Activated CD4-positive, CD25-positive, alpha-beta regulatory T cell treated with anti-CD3 and anti-CD28 coated beads, Interleukin-2, amount 50 U/mL, for 24 hours (primary cell): ENCODE measurements at regions not wholly inside any gene's neighbourhood (a gene's known extent, or its start where the extent isn't known, plus 50 kb on each side); places are given as distances from the start of the nearest gene placed in this dataset.
"Not testable (repeated sequence)": the region's sequence is repeated elsewhere in the genome, so short reads cannot be mapped to it uniquely, and the experiment has no call there.

ENCODE experiments used
- ATAC-seq, 2 donors: fragments of 150-1000 bp; cut with Tn5 transposase; one replicate each; pipeline ENCODE4 v1.10.0; 2021; ENCODE audit warnings: mild to moderate bottlenecking in 1 of 2, moderate library complexity in 1 of 2

DNA sequence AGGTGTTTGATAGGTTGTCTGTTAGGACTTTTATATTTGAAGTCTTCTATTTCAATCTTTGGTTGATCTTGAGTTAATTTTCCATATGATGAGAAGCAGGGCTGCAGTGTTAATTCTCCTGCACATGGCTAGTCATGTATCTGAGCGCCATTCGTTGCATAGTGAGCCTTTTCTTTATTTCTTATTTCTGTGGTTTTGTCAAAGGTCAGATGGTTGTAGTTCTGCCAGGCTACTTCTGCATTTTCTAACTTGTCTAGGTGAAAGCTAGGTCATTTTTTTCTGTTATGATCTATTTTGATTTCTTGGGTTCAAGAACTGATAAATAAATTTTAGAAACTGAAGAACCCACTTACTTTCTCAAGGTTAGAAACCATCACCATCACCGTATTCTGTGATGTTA is 56.7 kb downstream of the CCDC74A start:
- no peak for ATAC-seq

DNA sequence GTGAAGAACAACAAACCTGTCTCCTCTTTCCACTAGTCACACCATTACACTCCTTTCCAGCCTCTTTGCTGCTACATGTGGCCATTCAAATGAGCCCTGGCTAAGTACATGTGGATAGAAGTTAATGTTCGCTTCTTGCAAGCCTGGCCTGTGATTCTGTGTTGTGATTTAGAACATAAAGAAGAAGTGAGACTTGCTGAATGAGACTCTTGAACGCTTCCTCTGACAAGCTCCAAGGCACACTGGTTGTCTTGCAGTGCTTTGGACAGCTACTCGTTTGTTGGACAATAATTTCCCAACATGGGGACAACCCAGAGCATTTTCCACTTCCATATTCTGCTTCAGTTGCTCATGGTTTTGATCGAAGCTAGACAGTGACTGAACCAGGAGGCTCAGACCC is 57.3 kb downstream of the CCDC74A start:
- ATAC-seq: no peak

DNA sequence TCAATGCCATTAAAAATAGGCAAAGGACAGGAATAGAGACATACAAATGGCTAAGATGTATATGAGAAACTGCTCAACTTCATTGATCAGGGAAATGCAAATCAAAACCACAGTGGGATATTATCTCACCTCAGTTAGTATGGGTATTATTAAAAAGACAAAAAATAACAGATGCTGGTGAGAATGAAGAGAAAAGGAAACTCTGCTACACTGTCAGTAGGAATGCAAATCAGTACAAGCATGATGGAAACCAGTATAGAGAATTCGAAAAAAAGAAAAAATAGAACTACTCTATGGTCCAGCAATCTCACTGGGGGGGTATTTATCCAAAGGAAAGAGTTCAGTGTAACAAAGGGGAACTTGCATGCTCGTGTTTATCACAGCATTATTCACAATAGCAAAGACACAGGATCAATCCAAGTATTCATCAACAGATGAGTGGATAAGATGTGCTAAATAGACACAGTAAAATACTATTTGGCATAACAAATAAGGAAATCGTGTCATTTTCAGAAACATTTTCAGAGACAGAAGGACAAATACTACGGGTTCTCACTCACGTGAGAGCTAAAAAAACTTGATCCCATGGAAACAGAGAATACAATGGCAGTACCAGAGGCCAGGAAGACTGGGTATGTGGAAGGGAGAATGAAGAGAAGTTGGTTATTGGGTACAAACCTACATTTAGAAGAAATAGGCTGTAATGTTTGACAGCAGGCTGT is 60.6 kb downstream of the CCDC74A start:
- ATAC-seq: no peak

DNA sequence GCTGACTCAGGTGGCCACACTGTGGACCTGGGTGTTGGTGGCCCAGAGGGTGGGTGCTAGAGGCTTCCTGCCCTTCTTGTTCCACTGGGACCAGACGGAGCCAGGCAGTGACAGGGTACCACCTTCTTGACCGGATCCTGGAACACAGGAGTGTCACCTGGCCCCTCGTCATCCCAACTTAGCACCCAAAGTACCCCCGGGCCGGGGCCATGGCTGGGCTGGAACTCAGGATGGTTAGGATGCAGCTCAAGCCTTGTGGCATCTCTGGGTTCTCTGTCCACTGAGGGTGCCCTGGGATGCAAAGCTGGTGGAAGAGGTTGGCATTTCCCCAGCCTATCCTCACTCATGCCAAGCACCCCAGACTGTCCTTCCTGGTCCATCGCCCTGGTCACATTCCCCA is 61.4 kb downstream of the CCDC74A start:
- ATAC-seq: not testable (repeated sequence)

DNA sequence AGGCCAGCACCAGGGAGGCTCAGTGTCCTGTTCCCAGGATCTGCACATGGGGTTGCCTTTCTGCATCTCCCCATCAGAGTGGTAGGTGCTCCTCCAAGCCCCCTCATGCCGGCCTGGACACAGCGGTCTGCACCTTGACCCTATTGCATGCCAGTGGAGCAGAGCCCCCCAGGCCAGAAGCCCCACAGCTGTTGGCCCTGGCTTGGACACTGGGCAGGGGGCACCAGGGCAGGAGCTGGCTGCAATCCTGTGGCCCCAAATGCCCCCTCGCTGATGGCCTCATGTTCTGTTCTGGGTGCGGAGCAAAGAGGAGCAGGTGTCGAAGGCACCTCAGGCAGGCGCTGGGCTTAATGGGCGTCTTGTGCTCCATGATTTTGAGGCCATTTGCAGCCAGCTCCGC is 62.7 kb downstream of the CCDC74A start:
- ATAC-seq: no peak

DNA sequence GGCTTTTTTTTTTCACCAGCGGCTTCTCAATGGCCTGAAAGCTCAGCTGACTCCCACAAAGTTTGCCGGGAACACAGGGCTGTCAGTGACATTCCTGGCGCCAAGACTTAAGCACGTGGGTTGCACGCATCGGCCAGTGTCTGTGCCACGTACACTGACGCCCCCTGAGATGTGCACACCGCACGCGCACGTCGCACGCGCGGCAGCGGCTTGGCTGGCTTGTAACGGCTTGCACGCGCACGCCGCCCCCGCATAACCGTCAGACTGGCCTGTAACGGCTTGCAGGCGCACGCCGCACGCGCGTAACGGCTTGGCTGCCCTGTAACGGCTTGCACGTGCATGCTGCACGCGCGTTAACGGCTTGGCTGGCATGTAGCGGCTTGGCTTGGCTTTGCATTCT is 63.2 kb downstream of the CCDC74A start:
- ATAC-seq: no peak

DNA sequence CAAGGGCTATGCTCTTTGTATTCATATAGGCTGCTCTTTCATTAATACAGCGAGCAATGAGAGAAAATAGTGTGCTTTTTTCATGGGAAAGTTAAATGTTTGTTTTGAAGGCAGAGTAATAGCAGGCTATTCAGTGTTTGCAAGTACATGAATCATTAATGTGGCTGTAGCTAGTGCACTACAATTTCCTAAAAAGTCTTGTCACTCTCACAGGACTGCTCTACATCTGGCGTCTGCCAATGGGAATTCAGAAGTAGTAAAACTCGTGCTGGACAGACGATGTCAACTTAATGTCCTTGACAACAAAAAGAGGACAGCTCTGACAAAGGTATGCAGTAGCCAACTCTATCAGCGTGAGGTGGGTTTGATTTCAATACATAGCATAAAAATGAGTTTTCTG is 68.9 kb downstream of the CCDC74A start:
- ATAC-seq: not testable (repeated sequence)

DNA sequence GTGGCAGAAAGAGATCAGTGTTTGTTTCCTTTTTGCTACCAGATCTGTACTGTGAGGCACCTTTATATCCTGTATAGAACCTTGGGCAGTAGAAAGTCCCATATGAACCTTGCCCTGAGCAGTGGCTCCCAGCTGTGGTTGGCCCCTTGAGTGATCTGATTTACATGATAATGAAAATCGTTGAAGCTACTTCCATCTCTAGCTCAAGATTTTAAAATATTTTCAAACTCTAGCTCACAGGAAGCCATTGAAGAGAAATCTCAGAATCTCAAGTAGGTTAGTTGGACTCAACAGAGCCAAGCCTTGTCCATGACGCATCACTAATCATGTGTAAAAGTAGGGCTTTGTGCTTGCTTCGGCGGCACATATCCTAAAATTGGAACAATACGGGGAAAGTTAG is 74.8 kb downstream of the CCDC74A start:
- ATAC-seq: not testable (repeated sequence)

DNA sequence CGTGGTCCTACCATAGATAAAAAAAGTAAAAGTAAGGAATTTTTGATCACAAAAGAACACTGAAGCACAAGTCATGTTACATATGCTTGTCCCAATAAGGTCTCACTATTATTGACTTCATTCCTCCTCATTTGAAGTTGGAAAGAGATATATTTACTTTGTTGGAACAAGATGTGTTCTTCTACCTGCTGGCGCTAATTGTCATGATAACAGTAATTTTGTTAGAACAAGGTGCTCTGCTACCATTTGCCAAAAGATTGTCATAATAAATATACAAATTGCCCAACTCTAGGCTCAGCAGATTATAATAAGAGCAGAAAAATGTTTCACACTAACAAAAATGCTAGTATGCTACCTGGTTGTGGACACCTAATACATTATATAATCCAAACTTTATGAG is 77.0 kb downstream of the CCDC74A start:
- ATAC-seq: not testable (repeated sequence)

DNA sequence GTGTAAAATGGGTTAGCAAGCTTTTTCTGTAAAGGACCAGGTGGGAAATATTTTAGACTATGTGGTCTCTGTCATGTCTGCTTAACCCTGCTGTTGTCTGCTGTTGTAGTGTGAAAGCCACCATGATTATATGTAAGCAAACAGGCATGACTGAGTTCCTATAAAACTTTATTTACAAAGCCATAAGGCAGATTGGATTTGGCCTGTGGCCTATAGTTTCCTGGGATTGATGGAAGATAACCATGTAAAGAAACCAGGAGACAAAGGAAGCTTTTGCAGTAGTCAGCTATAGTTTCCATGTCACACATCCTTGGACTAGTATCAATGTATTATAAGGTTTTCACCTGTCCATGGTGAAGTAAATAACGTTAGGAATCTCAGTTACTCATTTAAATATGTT is 78.7 kb downstream of the CCDC74A start:
- ATAC-seq: not testable (repeated sequence)

DNA sequence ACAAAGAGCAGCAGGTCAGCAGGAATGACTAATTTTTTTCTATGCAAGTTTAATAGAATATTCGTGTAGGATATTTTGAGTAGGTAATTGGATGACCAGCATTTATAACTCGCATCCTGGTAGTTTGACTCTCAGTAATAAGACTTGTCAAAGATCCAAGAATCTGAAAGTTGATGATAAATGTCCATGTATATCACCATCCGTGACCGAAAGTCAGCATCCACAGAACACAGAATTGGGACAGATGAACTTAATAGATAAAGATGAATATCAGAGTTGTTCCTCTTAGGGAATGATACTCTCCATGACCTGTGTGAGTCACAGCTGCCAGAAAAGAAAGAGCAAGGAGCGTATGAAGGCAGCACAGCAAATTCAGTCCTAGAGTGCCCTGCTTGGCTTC is 79.4 kb downstream of the CCDC74A start:
- ATAC-seq: not testable (repeated sequence)

DNA sequence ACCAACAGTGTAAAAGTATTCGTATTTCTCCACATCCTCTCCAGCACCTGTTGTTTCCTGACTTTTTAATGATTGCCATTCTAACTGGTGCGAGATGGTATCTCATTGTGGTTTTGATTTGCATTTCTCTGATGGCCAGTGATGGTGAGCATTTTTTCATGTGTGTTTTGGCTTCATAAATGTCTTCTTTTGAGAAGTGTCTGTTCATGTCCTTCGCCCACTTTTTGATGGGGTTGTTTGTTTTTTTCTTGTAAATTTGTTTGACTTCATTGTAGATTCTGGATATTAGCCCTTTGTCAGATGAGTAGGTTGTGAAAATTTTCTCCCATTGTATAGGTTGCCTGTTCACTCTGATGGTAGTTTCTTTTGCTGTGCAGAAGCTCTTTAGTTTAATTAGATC is 86.9 kb downstream of the CCDC74A start:
- not testable (repeated sequence) for ATAC-seq

DNA sequence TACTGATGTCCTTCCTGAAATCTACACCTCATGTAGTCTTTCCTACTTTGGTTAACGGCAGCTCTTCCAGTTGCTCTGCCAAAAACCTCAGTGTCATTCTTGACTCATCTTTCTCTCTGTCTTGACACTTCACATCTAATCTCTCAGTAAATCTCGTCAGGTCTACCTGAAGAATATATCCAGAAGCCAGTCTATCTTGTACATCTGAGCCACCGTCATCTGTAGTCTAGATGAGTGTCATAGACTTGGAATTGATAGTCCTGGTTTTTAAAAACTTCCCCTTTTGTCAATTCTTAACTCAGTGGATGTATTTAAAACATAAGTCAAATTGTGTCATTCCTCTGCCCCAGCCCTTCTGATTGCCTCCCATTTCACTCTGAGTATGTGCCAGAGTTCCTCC is 90.6 kb downstream of the CCDC74A start:
- ATAC-seq: not testable (repeated sequence)

DNA sequence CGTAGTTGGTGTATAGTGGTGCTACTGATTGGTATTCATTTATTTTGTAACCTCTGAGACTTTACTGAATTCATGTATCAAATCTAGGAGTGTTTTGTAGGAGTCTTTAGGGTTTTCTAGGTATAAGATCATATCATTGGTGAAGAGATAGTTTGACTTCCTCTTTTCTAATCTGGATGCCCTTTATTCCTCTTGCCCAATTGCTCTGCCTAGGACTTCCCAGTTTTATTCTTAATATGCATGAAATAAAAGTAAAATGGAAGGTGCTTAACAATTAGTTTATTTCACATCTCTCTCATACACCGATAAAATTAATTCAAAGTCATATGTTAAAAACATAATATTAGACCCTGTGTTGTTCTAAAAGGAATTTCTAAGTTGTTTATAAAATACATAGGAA is 95.2 kb downstream of the CCDC74A start:
- not testable (repeated sequence) for ATAC-seq

DNA sequence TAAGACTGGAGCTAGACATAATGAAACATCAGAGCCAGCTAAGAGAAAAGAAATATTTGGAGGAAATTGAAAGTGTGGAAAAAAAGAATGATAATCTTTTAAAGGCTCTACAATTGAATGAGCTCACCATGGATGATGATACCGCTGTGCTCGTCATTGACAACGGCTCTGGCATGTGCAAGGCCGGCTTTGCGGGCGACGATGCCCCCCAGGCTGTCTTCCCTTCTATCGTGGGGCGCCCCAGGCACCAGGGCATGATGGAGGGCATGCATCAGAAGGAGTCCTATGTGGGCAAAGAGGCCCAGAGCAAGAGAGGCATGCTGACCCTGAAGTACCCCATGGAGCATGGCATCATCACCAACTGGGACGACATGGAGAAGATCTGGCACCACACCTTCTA is 98.3 kb downstream of the CCDC74A start:
- not testable (repeated sequence) for ATAC-seq

DNA sequence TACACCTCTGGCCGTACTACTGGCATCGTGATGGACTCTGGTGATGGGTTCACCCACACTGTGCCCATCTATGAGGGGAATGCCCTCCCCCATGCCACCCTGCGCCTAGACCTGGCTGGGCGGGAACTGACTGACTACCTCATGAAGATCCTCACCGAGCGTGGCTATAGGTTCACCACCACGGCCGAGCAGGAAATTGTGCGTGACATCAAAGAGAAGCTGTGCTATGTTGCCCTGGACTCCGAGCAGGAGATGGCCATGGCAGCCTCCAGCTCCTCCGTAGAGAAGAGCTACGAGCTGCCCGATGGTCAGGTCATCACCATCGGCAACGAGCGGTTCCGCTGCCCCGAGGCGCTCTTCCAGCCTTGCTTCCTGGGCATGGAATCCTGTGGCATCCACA is 98.9 kb downstream of the CCDC74A start:
- ATAC-seq: not testable (repeated sequence)

DNA sequence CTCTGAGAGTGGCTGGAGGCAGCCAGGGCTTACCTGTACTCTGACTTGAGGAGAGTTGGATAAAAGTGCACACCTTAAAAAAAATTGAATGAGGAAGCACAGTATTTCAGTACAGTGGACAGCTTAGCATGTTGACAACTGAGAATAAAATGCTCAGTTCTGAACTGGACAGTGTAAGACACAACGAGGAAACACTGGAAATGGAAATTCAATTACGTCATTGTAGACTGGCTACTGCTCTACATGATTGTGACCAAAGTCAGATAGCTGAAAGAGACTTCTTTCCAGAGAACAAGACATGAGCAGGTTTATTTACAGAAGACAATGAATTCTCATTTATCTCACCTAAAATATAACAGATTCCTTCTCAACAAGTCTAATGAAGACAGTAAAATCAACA is 100.1 kb downstream of the CCDC74A start:
- ATAC-seq: not testable (repeated sequence)

DNA sequence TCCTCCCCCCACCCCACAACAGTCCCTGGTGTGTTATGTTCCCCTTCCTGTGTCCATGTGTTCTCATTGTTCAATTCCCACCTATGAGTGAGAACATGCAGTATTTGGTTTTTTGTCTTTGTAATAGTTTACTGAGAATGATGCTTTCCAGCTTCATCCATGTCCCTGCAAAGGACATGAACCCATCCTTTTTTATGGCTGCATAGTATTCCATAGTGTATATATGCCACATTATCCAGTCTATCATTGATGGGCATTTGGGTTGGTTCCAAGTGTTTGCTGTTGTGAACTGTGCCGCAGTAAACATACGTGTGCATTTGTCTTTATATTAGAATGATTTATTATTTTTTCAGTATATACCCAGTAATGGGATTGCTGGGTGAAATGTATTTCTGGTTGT is 104.0 kb downstream of the CCDC74A start:
- not testable (repeated sequence) for ATAC-seq

DNA sequence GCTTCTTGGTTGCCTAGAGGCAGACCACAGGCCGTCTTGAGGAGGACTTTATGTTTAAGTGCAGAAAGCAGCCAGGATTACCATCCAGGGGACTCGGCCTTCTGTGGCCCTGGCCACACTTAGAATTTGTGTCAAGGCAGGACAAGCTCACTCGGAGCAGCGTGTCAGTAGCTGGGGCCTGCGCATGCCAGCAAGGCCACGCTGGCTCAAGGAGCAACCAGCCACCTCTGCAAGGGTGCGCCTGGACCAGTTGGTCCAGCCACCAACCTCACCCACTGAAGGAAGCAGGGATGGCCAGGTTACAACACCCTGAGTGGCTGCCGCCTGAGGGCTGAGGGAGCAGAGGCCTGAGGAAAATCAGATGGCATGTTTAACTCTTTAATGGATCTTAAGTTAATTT is 105.7 kb downstream of the CCDC74A start:
- not testable (repeated sequence) for ATAC-seq

DNA sequence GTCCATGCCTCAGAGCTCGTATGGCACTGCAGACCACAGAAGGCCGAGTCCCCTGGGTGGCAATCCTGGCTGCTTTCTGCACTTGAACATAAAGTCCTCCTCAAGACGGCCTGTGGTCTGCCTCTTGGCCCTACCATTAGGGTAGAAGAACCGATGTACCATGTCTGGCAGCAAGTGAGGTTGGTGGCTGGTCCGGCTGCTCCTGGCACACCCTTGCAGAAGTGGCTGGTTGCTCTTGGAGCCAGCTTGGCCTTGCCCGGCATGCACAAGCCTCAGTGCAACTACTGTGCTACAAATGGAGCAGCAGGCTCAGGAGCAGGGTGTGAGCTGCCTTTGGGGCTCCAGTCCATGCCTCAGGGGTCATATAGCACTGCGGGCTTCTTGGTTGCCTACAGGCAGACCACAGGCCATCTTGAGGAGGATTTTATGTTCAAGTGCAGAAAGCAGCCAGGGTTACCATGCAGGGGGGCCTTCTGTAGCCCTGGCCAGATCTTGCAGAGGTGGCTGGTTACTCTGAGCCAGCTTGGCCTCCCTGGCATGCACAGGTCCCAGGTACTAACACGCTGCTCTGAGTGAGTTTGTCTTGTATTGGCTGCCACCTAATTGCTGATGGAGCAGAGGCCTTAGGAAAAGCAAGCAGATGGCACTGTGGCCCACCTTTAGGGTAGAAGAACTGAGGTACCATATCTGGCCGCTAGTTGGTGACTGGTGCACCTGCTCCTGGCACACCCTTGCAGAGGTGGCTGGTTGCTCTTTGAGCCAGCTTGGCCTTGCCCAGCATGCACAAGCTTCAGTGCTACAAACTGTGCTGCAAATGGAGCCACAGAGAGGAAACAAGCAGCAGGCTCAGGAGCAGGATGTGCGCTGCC is 106.4 kb downstream of the CCDC74A start:
- not testable (repeated sequence) for ATAC-seq

DNA sequence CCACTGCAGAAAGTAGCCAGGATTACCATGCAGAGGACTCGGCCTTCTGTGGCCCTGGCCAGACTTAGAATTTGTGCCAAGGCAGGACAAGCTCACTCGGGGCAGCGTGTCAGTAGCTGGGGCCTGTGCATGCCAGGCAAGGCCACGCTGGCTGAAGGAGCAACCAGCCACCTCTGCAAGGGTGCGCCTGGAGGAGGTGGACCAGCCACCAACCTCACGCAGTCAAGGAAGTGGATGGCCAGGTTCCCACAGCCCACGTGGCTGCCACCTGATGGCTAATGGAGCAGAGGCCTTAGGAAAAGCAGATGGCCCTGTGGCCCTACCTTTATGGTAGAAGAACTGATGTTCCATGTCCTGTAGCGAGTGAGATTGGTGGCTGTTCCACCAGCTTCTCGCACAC is 107.9 kb downstream of the CCDC74A start:
- ATAC-seq: no peak

DNA sequence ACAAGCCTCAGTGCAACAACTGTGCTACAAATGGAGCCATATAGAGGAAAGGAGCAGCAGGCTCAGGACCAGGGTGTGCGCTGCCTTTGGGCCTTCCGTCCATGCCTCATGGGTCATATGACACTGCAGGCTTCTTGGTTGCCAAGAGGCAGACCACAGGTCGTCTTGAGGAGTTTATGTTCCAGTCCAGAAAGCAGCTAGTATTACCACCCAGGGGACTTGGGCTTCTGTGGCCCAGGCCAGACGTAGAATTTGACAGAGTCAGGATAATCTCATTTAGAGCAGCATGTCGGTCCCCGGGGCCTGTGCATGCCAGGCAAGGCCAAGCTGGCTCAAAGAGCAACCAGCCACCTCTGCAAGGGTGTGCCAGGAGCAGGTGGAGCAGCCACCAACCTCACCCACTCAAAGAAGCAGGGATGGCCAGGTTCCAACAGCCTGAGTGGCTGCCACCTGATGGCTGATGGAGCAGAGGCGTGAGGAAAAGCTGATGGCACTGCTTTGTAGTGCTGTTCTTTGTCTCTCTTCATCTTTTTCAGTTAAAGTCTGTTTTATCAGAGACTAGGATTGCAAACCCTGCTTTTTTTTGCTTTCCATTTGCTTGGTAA is 109.1 kb downstream of the CCDC74A start:
- ATAC-seq: not testable (repeated sequence)

DNA sequence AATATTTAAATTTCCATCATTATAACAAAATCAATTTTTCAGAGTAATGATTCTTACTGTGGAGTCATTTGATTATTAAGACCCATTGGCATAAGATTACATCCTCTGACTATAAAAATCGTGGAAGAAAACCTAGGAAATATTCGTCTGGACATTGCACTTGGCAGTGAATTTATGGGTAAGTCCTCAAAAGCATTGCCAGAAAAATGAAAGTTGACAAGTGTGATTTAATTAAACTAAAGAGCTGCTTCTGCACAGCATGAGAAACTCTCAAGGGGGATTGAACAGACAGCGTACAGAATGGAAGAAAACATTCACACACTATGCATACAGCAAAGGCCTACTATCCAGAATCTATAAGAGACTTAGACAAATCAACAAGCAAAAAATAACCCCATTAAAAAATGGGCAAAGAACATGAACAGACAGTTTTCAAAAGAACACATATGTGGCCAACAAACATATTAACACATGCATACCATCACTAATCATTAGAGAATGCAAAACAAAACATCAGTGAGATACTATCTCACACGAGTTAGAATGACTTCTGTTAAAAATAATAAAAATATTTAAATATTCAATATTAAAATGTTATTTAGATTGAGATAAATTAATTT is 111.4 kb downstream of the CCDC74A start:
- not testable (repeated sequence) for ATAC-seq
